CD8-positive, alpha-beta memory T cell (primary cell): ENCODE measurements at regions not wholly inside any gene's neighbourhood (a gene's known extent, or its start where the extent isn't known, plus 50 kb on each side); places are given as distances from the start of the nearest gene placed in this dataset.

Experiments used
- CTCF ChIA-PET: fragments of 350-600 bp; sonication (Branson Sonifier 250); formaldehyde crosslinking; loops from one replicate; lab custom pipeline; 2021; ENCODE audit warnings: antibody characterized with exemption; lab: Charles Lee
- POLR2A ChIA-PET: fragments of 350-600 bp; sonication (Branson Sonifier 250); formaldehyde crosslinking; loops from one replicate; lab custom pipeline; 2021; ENCODE audit warnings: antibody characterized with exemption; lab: Charles Lee
- DNase-seq, 5 donors: peaks; one replicate each; pipeline versions ENCODE4 v3.0.0 to v3.0.0-alpha.2; 2020 to 2022; ENCODE audit warnings: mixed read lengths in 1 of 5
- H3K27ac ChIP-seq: one replicate; pipeline ENCODE4 v1.7.0; 2013; ENCODE audit warnings: low read depth, mild to moderate bottlenecking, low read length, moderate library complexity
- H3K27me3 ChIP-seq: 2 replicates; pipeline ENCODE4 v1.7.0; 2013; ENCODE audit warnings: low read length, mild to moderate bottlenecking; ENCODE audit not compliant: insufficient read depth, poor library complexity, severe bottlenecking
- H3K36me3 ChIP-seq: 2 replicates; pipeline ENCODE4 v1.7.0; 2013; ENCODE audit warnings: mild to moderate bottlenecking, low read length, moderate library complexity; ENCODE audit not compliant: insufficient read depth
- H3K4me1 ChIP-seq: 2 replicates; pipeline ENCODE4 v1.7.0; 2013; ENCODE audit warnings: mild to moderate bottlenecking, low read length, moderate library complexity; ENCODE audit not compliant: insufficient read depth
- H3K4me3 ChIP-seq: 2 replicates; pipeline ENCODE4 v1.7.0; 2013; ENCODE audit warnings: mild to moderate bottlenecking, low read length
- H3K9me3 ChIP-seq: 2 replicates; pipeline ENCODE4 v1.7.0; 2013; ENCODE audit warnings: mild to moderate bottlenecking, low read length
- H3K27ac Mint-ChIP-seq, 8 donors: one replicate each; pipeline ENCODE4 v1.8.0; 2020 to 2021; ENCODE audit warnings: mixed read lengths in 8 of 8, mild to moderate bottlenecking in 6 of 8, inconsistent platforms in 3 of 8, moderate library complexity in 3 of 8
- H3K27me3 Mint-ChIP-seq, 2 donors: one replicate each; pipeline ENCODE4 v1.8.0; 2020 to 2021; ENCODE audit warnings: mixed read lengths in 2 of 2, mild to moderate bottlenecking in 1 of 2, moderate library complexity in 1 of 2
- H3K36me3 Mint-ChIP-seq, 3 donors: one replicate each; pipeline ENCODE4 v1.8.0; 2020 to 2021; ENCODE audit warnings: mixed read lengths in 3 of 3, inconsistent platforms in 1 of 3, mild to moderate bottlenecking in 1 of 3
- H3K4me1 Mint-ChIP-seq, 3 donors: one replicate each; pipeline ENCODE4 v1.8.0; 2020 to 2021; ENCODE audit warnings: mixed read lengths in 3 of 3, inconsistent platforms in 1 of 3, mild to moderate bottlenecking in 1 of 3
- H3K4me3 Mint-ChIP-seq, 7 donors: one replicate each; pipeline ENCODE4 v1.8.0; 2020 to 2021; ENCODE audit warnings: mixed read lengths in 7 of 7, mild to moderate bottlenecking in 6 of 7, moderate library complexity in 4 of 7, inconsistent platforms in 2 of 7
- H3K9me3 Mint-ChIP-seq, 5 donors: one replicate each; pipeline ENCODE4 v1.8.0; 2020 to 2022; ENCODE audit warnings: mixed read lengths in 5 of 5, mild to moderate bottlenecking in 3 of 5, moderate library complexity in 2 of 5, inconsistent platforms in 1 of 5

- CTCF ChIA-PET: no interaction called here
- peaks cover 3% of the 10 kb centered on the region for H3K9me3 ChIP-seq
These were observed 239.4 kb downstream of the ARHGAP12 start for GRCh38 chr10:31689233-31689632.

GRCh38 chr10:31687663-31688482, 240.8 kb downstream of the ARHGAP12 start:
- ChIA-PET CTCF (no interaction called here), POLR2A (no interaction called here)
- Mint-ChIP-seq H3K4me3 (no peak overlapping the region), H3K4me1 (no peaks in the 10 kb centered on the region), H3K27ac (no peak overlapping the region), H3K27me3 (peaks cover 1 to 5% of the 10 kb centered on the region in 2 donors), H3K9me3 (peaks cover 12 to 33% (median 21%) of the 10 kb centered on the region in 5 donors), H3K36me3 (peaks cover 0 to 3% (median 0%) of the 10 kb centered on the region in 3 donors)
- H3K27me3 ChIP-seq: no peaks in the 10 kb centered on the region
- H3K36me3 ChIP-seq: no peaks in the 10 kb centered on the region
- no peak overlapping the region for H3K27ac ChIP-seq
- no peaks in the 10 kb centered on the region for H3K4me1 ChIP-seq
- DNase-seq: peak in 1 of 5 donors; percentile 34
- H3K9me3 ChIP-seq: peaks cover 4% of the 10 kb centered on the region
- H3K4me3 ChIP-seq: no peak overlapping the region

More at GRCh38 chr10:31689233-31689632, 239.4 kb downstream of the ARHGAP12 start:
- no peaks in the 10 kb centered on the region for H3K36me3 ChIP-seq
- Mint-ChIP-seq H3K27ac (no peak overlapping the region), H3K9me3 (peaks cover 4 to 23% (median 13%) of the 10 kb centered on the region in 5 donors), H3K27me3 (peaks cover 1 to 5% of the 10 kb centered on the region in 2 donors), H3K4me3 (no peak overlapping the region), H3K4me1 (no peaks in the 10 kb centered on the region), H3K36me3 (peaks cover 0 to 3% (median 0%) of the 10 kb centered on the region in 3 donors)
- no peaks in the 10 kb centered on the region for H3K4me1 ChIP-seq
- no peak overlapping the region for H3K27ac ChIP-seq
- POLR2A ChIA-PET: no interaction called here
- DNase-seq: no peak
- H3K27me3 ChIP-seq: no peaks in the 10 kb centered on the region
- no peak overlapping the region for H3K4me3 ChIP-seq

- H3K4me1 ChIP-seq: no peaks in the 10 kb centered on the region
These were observed 242.0 kb downstream of the ARHGAP12 start for GRCh38 chr10:31686599-31686998.

GRCh38 chr10:31683682-31684081, 244.9 kb downstream of the ARHGAP12 start:
- peaks cover 18 to 37% (median 29%) of the 10 kb centered on the region in 5 donors for H3K9me3 Mint-ChIP-seq
- Histone ChIP-seq H3K27me3 (no peaks in the 10 kb centered on the region), H3K4me1 (no peaks in the 10 kb centered on the region), H3K27ac (no peak overlapping the region), H3K4me3 (no peak overlapping the region), H3K36me3 (no peaks in the 10 kb centered on the region), H3K9me3 (peaks cover 4% of the 10 kb centered on the region)
- peaks cover 0 to 3% (median 0%) of the 10 kb centered on the region in 3 donors for H3K36me3 Mint-ChIP-seq
- H3K27ac Mint-ChIP-seq: no peak overlapping the region
- CTCF ChIA-PET: no interaction called here
- POLR2A ChIA-PET: no interaction called here
- H3K27me3 Mint-ChIP-seq: peaks cover 5 to 6% of the 10 kb centered on the region in 2 donors
- H3K4me3 Mint-ChIP-seq: no peak overlapping the region
- no peaks in the 10 kb centered on the region for H3K4me1 Mint-ChIP-seq
- no peak for DNase-seq

More at GRCh38 chr10:31686599-31686998, 242.0 kb downstream of the ARHGAP12 start:
- Mint-ChIP-seq H3K27ac (no peak overlapping the region), H3K4me1 (no peaks in the 10 kb centered on the region), H3K36me3 (peaks cover 0 to 3% (median 0%) of the 10 kb centered on the region in 3 donors), H3K9me3 (peaks cover 18 to 44% (median 29%) of the 10 kb centered on the region in 5 donors), H3K4me3 (no peak overlapping the region), H3K27me3 (peaks cover 3 to 5% of the 10 kb centered on the region in 2 donors)
- Histone ChIP-seq H3K36me3 (no peaks in the 10 kb centered on the region), H3K4me3 (no peak overlapping the region), H3K27ac (no peak overlapping the region), H3K9me3 (peaks cover 4% of the 10 kb centered on the region), H3K27me3 (no peaks in the 10 kb centered on the region)
- no peak for DNase-seq
- POLR2A ChIA-PET: no interaction called here
- CTCF ChIA-PET: no interaction called here

GRCh38 chr10:31679936-31680335, 248.7 kb downstream of the ARHGAP12 start:
- no peak overlapping the region for H3K27ac ChIP-seq
- POLR2A ChIA-PET: no interaction called here
- H3K9me3 ChIP-seq: peaks cover 4% of the 10 kb centered on the region
- CTCF ChIA-PET: no interaction called here
- no peak overlapping the region for H3K4me3 ChIP-seq
- DNase-seq: no peak
- H3K9me3 Mint-ChIP-seq: peaks cover 21 to 30% (median 27%) of the 10 kb centered on the region in 5 donors
- H3K4me3 Mint-ChIP-seq: no peak overlapping the region
- H3K27me3 Mint-ChIP-seq: peaks cover 7 to 9% of the 10 kb centered on the region in 2 donors
- peaks cover 0 to 3% (median 0%) of the 10 kb centered on the region in 3 donors for H3K36me3 Mint-ChIP-seq
- H3K36me3 ChIP-seq: no peaks in the 10 kb centered on the region
- no peaks in the 10 kb centered on the region for H3K4me1 ChIP-seq
- no peak overlapping the region for H3K27ac Mint-ChIP-seq
- H3K27me3 ChIP-seq: no peaks in the 10 kb centered on the region
- no peaks in the 10 kb centered on the region for H3K4me1 Mint-ChIP-seq

- no peak for DNase-seq
- H3K27ac ChIP-seq: no peak overlapping the region
- Mint-ChIP-seq H3K9me3 (peaks cover 18 to 24% (median 20%) of the 10 kb centered on the region in 5 donors), H3K4me3 (no peak overlapping the region), H3K4me1 (no peaks in the 10 kb centered on the region), H3K36me3 (peaks cover 0 to 3% (median 0%) of the 10 kb centered on the region in 3 donors), H3K27ac (no peak overlapping the region), H3K27me3 (peaks cover 7 to 9% of the 10 kb centered on the region in 2 donors)
- no peaks in the 10 kb centered on the region for H3K36me3 ChIP-seq
- H3K4me1 ChIP-seq: no peaks in the 10 kb centered on the region
- H3K27me3 ChIP-seq: no peaks in the 10 kb centered on the region
- H3K4me3 ChIP-seq: no peak overlapping the region
- POLR2A ChIA-PET: no interaction called here
- CTCF ChIA-PET: no interaction called here
- no peaks in the 10 kb centered on the region for H3K9me3 ChIP-seq
These were observed 249.8 kb downstream of the ARHGAP12 start for GRCh38 chr10:31678575-31679516.

- Mint-ChIP-seq H3K27ac (no peak overlapping the region), H3K4me3 (peak overlapping the region in 1 of 7 donors; percentile 56), H3K9me3 (peaks cover 11 to 17% (median 14%) of the 10 kb centered on the region in 5 donors), H3K27me3 (peaks cover 7 to 9% of the 10 kb centered on the region in 2 donors), H3K4me1 (no peaks in the 10 kb centered on the region), H3K36me3 (peaks cover 0 to 4% (median 0%) of the 10 kb centered on the region in 3 donors)
- no peak overlapping the region for H3K27ac ChIP-seq
- ChIA-PET POLR2A (no interaction called here), CTCF (no interaction called here)
- no peak overlapping the region for H3K4me3 ChIP-seq
- no peaks in the 10 kb centered on the region for H3K4me1 ChIP-seq
- H3K27me3 ChIP-seq: no peaks in the 10 kb centered on the region
- H3K9me3 ChIP-seq: no peaks in the 10 kb centered on the region
- H3K36me3 ChIP-seq: no peaks in the 10 kb centered on the region
- no peak for DNase-seq
These were observed 250.5 kb downstream of the ARHGAP12 start for GRCh38 chr10:31678139-31678536.
